ENCODE measurements at regions not wholly inside any gene's neighbourhood (a gene's known extent, or its start where the extent isn't known, plus 50 kb on each side); places are given as distances from the start of the nearest gene placed in this dataset.

GRCh38 chr2:65931056-65931455, 498.7 kb upstream of the SPRED2 start:
- TF ChIP-seq CTCF (IDR thresholded peaks at IDR 0.05) (no peak), POLR2A (IDR thresholded peaks at IDR 0.05) (no peak), POLR2AphosphoS5 (IDR thresholded peaks at IDR 0.05) (no peak), EP300 (IDR thresholded peaks at IDR 0.05) (no peak)

Measured in suprapubic skin (tissue), 4 donors.